GM10266 (cell line): ENCODE measurements at regions not wholly inside any gene's neighbourhood (a gene's known extent, or its start where the extent isn't known, plus 50 kb on each side); places are given as distances from the start of the nearest gene placed in this dataset.
"Not testable (repeated sequence)": the region's sequence is repeated elsewhere in the genome, so short reads cannot be mapped to it uniquely, and the experiment has no call there.

Experiments
- DNase-seq: peaks from one replicate; pipeline ENCODE4 v3.0.0; 2012; ENCODE audit errors: extremely low spot score
- TF ChIP-seq, protein P1 (sequence below): IDR thresholded peaks from 2 replicates; pipeline ENCODE4 v1.5.1; 2012; ENCODE audit warnings: mild to moderate bottlenecking, low read depth; ENCODE audit not compliant: control insufficient read depth, insufficient read depth; ENCODE audit errors: missing control alignments

DNA sequence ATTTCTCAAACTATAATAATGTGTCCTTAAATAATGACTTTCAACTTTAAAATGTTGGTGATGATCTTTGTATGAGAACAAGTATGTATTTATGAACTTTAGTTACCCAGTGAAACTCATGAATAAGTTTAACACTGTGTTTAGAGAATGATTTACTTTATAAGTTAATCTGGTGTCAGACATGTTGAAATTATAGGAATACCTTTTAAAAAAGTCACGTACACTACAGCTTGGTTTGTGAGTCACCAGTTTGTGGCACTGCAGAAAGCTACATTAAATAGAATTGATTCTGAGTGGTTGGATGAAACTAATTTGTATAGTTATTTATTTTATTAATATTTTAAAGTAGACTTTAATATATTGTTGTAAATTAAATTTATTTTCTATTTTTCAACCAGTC lies 1366.2 kb upstream of the PCDH20 start:
- TF ChIP-seq, protein P1, sequence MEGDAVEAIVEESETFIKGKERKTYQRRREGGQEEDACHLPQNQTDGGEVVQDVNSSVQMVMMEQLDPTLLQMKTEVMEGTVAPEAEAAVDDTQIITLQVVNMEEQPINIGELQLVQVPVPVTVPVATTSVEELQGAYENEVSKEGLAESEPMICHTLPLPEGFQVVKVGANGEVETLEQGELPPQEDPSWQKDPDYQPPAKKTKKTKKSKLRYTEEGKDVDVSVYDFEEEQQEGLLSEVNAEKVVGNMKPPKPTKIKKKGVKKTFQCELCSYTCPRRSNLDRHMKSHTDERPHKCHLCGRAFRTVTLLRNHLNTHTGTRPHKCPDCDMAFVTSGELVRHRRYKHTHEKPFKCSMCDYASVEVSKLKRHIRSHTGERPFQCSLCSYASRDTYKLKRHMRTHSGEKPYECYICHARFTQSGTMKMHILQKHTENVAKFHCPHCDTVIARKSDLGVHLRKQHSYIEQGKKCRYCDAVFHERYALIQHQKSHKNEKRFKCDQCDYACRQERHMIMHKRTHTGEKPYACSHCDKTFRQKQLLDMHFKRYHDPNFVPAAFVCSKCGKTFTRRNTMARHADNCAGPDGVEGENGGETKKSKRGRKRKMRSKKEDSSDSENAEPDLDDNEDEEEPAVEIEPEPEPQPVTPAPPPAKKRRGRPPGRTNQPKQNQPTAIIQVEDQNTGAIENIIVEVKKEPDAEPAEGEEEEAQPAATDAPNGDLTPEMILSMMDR, result no peak
- DNase-seq, result no peak

DNA sequence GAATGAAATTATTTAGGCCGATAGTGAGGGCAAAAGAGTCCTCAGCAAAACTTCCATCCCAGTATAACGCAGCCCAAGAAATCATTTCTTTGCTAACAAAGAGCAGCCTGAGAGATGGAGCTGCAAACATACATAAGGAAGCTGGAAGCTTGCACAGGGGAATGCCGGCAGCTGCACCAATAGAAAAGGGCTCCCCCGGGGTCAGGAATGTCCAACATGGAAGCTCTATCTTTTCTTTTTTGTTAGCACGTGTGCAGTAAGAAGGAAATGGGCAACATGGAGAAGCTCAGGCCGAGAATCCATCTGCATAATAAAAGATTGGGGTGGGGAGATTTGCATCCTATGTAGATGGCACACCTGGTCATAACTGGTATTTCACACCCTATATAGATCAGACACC lies 1363.5 kb upstream of the PCDH20 start:
- TF ChIP-seq, protein P1, result no peak
- no peak for DNase-seq

DNA sequence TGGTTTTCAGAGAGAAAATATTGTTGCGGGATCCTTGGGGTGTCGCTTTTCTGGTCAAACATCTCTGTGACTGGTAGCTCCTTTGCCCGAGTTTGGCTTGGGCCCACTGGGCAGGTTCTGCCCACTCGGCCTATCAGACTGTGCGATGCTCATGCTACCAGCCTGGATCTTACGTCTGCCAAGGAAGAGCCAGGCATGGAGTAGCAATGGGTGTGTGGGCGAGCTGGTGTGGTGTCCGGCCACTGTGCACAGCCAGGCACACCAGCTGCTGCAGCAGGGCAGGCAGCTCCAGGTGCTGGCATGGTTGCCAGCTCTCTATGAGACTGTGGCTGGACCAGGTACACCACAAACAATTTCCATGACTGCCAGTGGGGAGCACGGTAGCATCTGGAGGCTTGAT lies 1351.8 kb upstream of the PCDH20 start:
- DNase-seq, result no peak
- TF ChIP-seq, protein P1, result no peak

DNA sequence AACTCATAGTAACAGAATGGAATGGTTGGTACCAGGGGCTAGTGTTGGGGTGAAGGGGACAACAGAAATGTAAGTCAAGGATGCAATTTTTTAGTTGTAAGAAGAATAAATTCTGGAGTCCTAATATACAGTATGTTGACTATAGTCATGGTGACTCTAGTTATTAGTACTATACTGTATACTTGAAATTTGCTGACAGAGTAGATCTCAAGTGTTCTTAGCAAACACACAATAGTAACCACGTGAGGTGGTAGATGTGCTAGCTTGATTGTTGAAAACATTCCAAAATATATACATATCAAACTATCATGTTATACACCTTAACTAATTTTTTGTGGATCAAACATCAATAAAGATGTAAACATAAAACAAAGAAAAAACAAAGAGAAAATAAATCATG lies 1345.1 kb upstream of the PCDH20 start:
- no peak for DNase-seq
- TF ChIP-seq, protein P1, result no peak

DNA sequence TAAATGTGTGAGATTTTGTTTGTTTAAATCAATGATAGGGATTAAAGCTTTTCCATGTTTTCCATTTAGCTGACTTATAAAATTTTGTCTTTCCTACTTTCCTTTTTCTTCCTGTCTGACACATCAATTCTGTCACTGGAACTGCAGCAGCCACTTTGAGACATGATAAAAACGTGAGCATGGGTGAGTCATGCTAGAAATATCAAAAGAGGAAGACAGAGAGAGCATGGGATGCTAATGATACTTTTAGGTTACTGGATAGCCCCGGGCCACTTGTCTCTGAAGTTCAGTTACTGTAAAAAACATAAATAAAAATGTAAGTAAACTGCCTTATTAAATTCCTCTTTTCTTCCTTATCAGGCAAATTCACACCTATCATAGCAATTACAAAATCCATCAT lies 1332.0 kb upstream of the PCDH20 start:
- no peak for DNase-seq
- TF ChIP-seq, protein P1, result no peak

DNA sequence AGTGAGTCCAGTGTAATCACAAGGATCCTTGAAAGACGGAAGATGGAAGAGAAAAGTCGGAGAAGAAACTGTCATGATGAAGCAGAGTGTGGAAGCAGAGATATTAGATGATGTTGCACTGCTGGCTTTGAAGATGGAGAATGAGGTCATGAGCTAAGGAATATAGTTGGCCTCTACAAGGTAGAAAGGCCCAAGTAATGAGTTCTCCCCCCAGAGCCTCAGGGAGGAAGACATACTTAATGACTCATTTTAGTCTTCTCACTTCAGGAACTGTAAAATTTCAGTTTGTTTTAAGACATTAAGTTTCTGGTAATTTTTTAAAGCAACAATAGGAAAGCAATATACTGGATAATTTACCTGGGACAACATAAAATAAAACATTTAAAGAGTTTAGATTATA lies 1331.5 kb upstream of the PCDH20 start:
- DNase-seq, result no peak
- TF ChIP-seq, protein P1, result no peak

DNA sequence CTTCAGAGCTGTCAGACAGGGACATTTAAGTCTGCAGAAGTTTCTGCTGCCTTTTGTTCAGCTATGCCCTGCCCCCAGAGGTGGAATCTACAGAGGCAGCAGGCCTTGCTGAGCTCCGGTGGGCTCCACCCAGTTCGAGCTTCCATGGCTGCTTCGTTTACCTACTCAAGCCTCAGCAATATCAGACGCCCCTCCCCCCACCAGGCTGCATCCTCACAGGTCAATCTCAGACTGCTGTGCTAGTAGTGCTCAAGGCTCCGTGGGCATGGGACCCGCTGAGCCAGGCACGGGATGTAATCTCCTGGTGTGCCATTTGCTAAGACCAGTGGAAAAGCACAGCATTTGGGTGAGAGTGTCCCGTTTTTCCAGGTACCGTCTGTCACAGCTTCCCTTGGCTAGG lies 1314.1 kb upstream of the PCDH20 start:
- not testable (repeated sequence) for DNase-seq

DNA sequence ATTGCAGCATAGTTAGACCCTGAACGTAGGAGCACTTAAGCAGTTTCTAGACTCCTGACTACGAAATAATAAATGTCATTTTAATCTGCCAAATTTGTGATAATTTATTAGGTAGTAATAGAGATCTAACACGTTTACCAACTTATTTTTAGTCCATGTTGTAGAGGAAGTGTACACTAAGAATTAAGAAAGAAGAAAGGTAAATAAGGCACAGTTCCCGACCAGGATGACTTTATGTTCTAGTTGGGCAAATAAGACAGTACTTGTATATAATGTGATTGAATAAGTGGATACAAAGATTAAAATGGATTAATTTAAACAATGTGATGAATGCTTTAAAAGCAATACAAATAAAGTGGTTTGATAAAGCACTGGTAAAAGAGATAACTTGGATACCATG lies 1306.2 kb upstream of the PCDH20 start:
- DNase-seq, result no peak
- TF ChIP-seq, protein P1, result no peak

DNA sequence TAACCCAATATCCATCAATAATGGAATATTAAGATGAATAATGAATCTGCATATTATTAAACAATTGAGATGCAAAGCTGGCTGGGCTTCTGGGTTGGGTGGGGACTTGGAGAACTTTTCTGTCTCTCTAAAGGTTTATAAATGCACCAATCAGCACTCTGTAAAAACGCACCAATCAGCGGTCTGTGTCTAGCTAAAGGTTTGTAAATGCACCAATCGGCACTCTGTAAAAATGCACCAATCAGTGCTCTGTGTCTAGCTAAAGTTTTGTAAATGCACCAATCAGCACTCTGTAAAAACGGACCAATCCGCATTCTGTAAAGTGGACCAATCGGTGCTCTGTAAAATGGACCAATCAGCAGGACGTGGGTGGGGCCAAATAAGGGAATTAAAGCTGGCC lies 1296.3 kb upstream of the PCDH20 start:
- not testable (repeated sequence) for DNase-seq
